Erythroblast (primary cell): ENCODE measurements at regions not wholly inside any gene's neighbourhood (a gene's known extent, or its start where the extent isn't known, plus 50 kb on each side); places are given as distances from the start of the nearest gene placed in this dataset.

Experiments
- GATA1 ChIP-seq: IDR thresholded peaks from 2 replicates; pipeline ENCODE4 v1.6.1; 2011; ENCODE audit warnings: low read depth, mild to moderate bottlenecking, control low read depth, low read length, moderate library complexity
- POLR2A ChIP-seq: IDR thresholded peaks from 2 replicates; pipeline ENCODE4 v1.6.1; 2011; ENCODE audit warnings: mild to moderate bottlenecking, low read length

DNA sequence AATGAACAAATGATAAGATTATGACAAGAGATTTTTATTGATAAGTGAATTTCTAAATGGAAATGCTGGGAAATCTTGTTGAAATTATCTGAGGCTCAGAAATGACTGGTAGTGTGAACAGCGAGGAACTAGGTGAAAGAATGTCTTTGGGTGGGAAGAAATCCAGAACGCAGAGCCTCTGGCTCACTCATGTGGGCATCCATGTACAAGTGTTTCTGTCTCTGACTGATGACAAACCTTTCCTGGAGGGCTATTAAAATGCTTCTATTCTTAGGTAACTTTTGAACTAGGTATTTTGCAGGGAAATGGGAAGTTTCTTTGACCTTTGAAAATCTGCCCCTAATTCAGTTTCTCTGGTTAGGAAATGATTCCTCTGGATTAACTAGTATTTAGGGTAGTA is 598.6 kb downstream of the SLC4A3 start:
- TF ChIP-seq POLR2A, result no peak
- TF ChIP-seq GATA1, result no peak
